Tibial nerve (tissue), 3 donors: ENCODE measurements at regions not wholly inside any gene's neighbourhood (a gene's known extent, or its start where the extent isn't known, plus 50 kb on each side); places are given as distances from the start of the nearest gene placed in this dataset.

Experiments used
- EP300 ChIP-seq, 2 donors: sonication (generic); formaldehyde crosslinking; IDR thresholded peaks; one replicate each; pipeline ENCODE4 v1.6.1; 2017; ENCODE audit warnings: antibody characterized with exemption in 2 of 2, mild to moderate bottlenecking in 1 of 2
- POLR2A ChIP-seq, 2 donors: fragments of 450-650 bp; IDR thresholded peaks; one replicate each; pipeline ENCODE4 v1.6.1; 2017; ENCODE audit warnings: antibody characterized with exemption in 2 of 2, mild to moderate bottlenecking in 2 of 2, moderate library complexity in 2 of 2

- TF ChIP-seq EP300 (IDR thresholded peaks at IDR 0.05) (no peak), POLR2A (IDR thresholded peaks at IDR 0.05) (no peak)
These were observed 1138.2 kb upstream of the TMEFF2 start for GRCh38 chr2:193332941-193333340.
